H9 (cell line): ENCODE measurements at regions not wholly inside any gene's neighbourhood (a gene's known extent, or its start where the extent isn't known, plus 50 kb on each side); places are given as distances from the start of the nearest gene placed in this dataset.

Experiments
- DNase-seq: peaks from one replicate; pipeline ENCODE4 v3.0.0-alpha.2; 2017
- H2AFZ ChIP-seq: one replicate; pipeline ENCODE4 v1.6.1; 2013; ENCODE audit warnings: mild to moderate bottlenecking, low read length, control low read depth, moderate library complexity
- H2AK5ac ChIP-seq: 2 replicates; pipeline ENCODE4 v1.6.1; 2013; ENCODE audit warnings: low read length, control low read depth, mixed read lengths; ENCODE audit not compliant: insufficient read length
- H2BK120ac ChIP-seq: one replicate; pipeline ENCODE4 v1.6.1; 2013; ENCODE audit warnings: low read depth, mild to moderate bottlenecking, low read length, control low read depth, inconsistent platforms; ENCODE audit not compliant: poor library complexity, severe bottlenecking
- H2BK12ac ChIP-seq: 2 replicates; pipeline ENCODE4 v1.6.1; 2013; ENCODE audit warnings: low read length, control low read depth, mixed read lengths, low read depth; ENCODE audit not compliant: insufficient read length
- H2BK15ac ChIP-seq: 2 replicates; pipeline ENCODE4 v1.6.1; 2013; ENCODE audit warnings: low read depth, low read length, control low read depth
- H2BK20ac ChIP-seq: one replicate; pipeline ENCODE4 v1.6.1; 2013; ENCODE audit warnings: low read depth, mild to moderate bottlenecking, low read length, control low read depth, inconsistent platforms; ENCODE audit not compliant: poor library complexity, severe bottlenecking
- H2BK5ac ChIP-seq: 2 replicates; pipeline ENCODE4 v1.6.1; 2013; ENCODE audit warnings: low read length, control low read depth, mixed read lengths; ENCODE audit not compliant: insufficient read length
- H3K14ac ChIP-seq: 2 replicates; pipeline ENCODE4 v1.6.1; 2013; ENCODE audit warnings: low read length, control low read depth; ENCODE audit not compliant: insufficient read depth
- H3K18ac ChIP-seq: 2 replicates; pipeline ENCODE4 v1.6.1; 2013; ENCODE audit warnings: low read depth, mild to moderate bottlenecking, mixed read lengths, low read length, control low read depth; ENCODE audit not compliant: insufficient read length
- H3K23ac ChIP-seq: 2 replicates; pipeline ENCODE4 v1.6.1; 2013; ENCODE audit warnings: low read length, control low read depth, mixed read lengths, low read depth; ENCODE audit not compliant: insufficient read length
- H3K23me2 ChIP-seq: 2 replicates; pipeline ENCODE4 v1.6.1; 2013; ENCODE audit warnings: low read depth, mild to moderate bottlenecking, mixed read lengths, low read length, control low read depth; ENCODE audit not compliant: insufficient read length, poor library complexity, severe bottlenecking
- H3K27ac ChIP-seq: 2 replicates; pipeline ENCODE4 v1.5.1; 2013; ENCODE audit warnings: low read length, control low read depth, mixed read lengths, low read depth; ENCODE audit not compliant: insufficient read length
- H3K27me3 ChIP-seq: 2 replicates; pipeline ENCODE4 v1.6.1; 2013; ENCODE audit warnings: low read length, control low read depth, inconsistent platforms; ENCODE audit not compliant: insufficient read depth
- H3K4ac ChIP-seq: 2 replicates; pipeline ENCODE4 v1.6.1; 2013; ENCODE audit warnings: low read depth, mild to moderate bottlenecking, control low read depth, inconsistent platforms, low read length, moderate library complexity
- H3K4me1 ChIP-seq: 2 replicates; pipeline ENCODE4 v1.6.1; 2013; ENCODE audit warnings: low read length, control low read depth, inconsistent platforms; ENCODE audit not compliant: insufficient read depth
- H3K4me2 ChIP-seq: 2 replicates; pipeline ENCODE4 v1.6.1; 2013; ENCODE audit warnings: low read length, control low read depth, mixed read lengths; ENCODE audit not compliant: insufficient read length, insufficient read depth
- H3K56ac ChIP-seq: 2 replicates; pipeline ENCODE4 v1.6.1; 2013; ENCODE audit warnings: low read depth, mild to moderate bottlenecking, mixed read lengths, low read length, control low read depth; ENCODE audit not compliant: insufficient read length
- H3K79me1 ChIP-seq: 2 replicates; pipeline ENCODE4 v1.6.1; 2013; ENCODE audit warnings: low read depth, mild to moderate bottlenecking, moderate library complexity, low read length, control low read depth, inconsistent platforms; ENCODE audit not compliant: insufficient read depth, poor library complexity, severe bottlenecking
- H3K79me2 ChIP-seq: 2 replicates; pipeline ENCODE4 v1.6.1; 2013; ENCODE audit warnings: low read length, control low read depth, inconsistent platforms; ENCODE audit not compliant: insufficient read depth
- H3K9ac ChIP-seq: 2 replicates; pipeline ENCODE4 v1.6.1; 2013; ENCODE audit warnings: low read length, control low read depth, mixed read lengths; ENCODE audit not compliant: insufficient read length; ENCODE audit errors: extremely low read depth
- H3K9me3 ChIP-seq: one replicate; pipeline ENCODE4 v1.6.1; 2013; ENCODE audit warnings: low read depth, low read length, inconsistent platforms; ENCODE audit not compliant: control insufficient read depth
- H3T11ph ChIP-seq: one replicate; pipeline ENCODE4 v1.6.1; 2013; ENCODE audit warnings: mild to moderate bottlenecking, low read length, control low read depth, inconsistent platforms
- H4K20me1 ChIP-seq: one replicate; pipeline ENCODE4 v1.6.1; 2013; ENCODE audit not compliant: control insufficient read depth, insufficient read length, insufficient read depth
- H4K5ac ChIP-seq: 2 replicates; pipeline ENCODE4 v1.6.1; 2013; ENCODE audit warnings: low read depth, mild to moderate bottlenecking, mixed read lengths, low read length, control low read depth; ENCODE audit not compliant: insufficient read length
- H4K8ac ChIP-seq: replicated peaks from 2 replicates; pipeline ENCODE4 v1.6.1; 2013; ENCODE audit warnings: low read length, control low read depth, mixed read lengths, low read depth; ENCODE audit not compliant: insufficient read length
- H4K91ac ChIP-seq: 2 replicates; pipeline ENCODE4 v1.6.1; 2013; ENCODE audit warnings: low read depth, mild to moderate bottlenecking, moderate library complexity, mixed read lengths, low read length, control low read depth; ENCODE audit not compliant: insufficient read length
- H3K27ac Mint-ChIP-seq, 3 experiments: 2 replicates in 2 of 3; 3 replicates in 1 of 3; pipeline ENCODE4 v1.8.0; 2020 to 2021; ENCODE audit warnings: mixed read lengths in 3 of 3, mild to moderate bottlenecking in 1 of 3, moderate library complexity in 1 of 3
- H3K27me3 Mint-ChIP-seq: 2 replicates; pipeline ENCODE4 v1.8.0; 2021; ENCODE audit warnings: low read depth, mild to moderate bottlenecking, moderate library complexity, mixed read lengths
- H3K36me3 Mint-ChIP-seq, 3 experiments: 2 replicates in 2 of 3; 3 replicates in 1 of 3; pipeline ENCODE4 v1.8.0; 2020 to 2021; ENCODE audit warnings: low read depth in 3 of 3, mixed read lengths in 3 of 3; ENCODE audit not compliant: insufficient read depth in 1 of 3
- H3K4me1 Mint-ChIP-seq, 2 experiments: 2 replicates each; pipeline ENCODE4 v1.8.0; 2020; ENCODE audit warnings: mixed read lengths in 2 of 2
- H3K4me3 Mint-ChIP-seq, 2 experiments: 2 replicates in 1 of 2; 3 replicates in 1 of 2; pipeline ENCODE4 v1.8.0; 2020 to 2021; ENCODE audit warnings: mild to moderate bottlenecking in 2 of 2, mixed read lengths in 2 of 2, moderate library complexity in 1 of 2
- H3K9me3 Mint-ChIP-seq, 2 experiments: 2 replicates in 1 of 2; 3 replicates in 1 of 2; pipeline ENCODE4 v1.8.0; 2020; ENCODE audit warnings: mild to moderate bottlenecking in 2 of 2, mixed read lengths in 2 of 2, moderate library complexity in 1 of 2
- CTCF ChIP-seq: fragments of 200-600 bp; sonication (generic); conservative IDR thresholded peaks from 3 replicates; pipeline ENCODE4 v1.8.0; 2021; ENCODE audit warnings: antibody characterized with exemption, mild to moderate bottlenecking
- WGBS: extraction: QIAGEN DNeasy Blood & Tissue Kit; methylation state at CpG from one replicate; pipeline ENCODE4 v1.1.7; 2013; ENCODE audit warnings: missing lambda C conversion rate, low lambda C conversion rate, mixed read lengths; ENCODE audit not compliant: insufficient read length; ENCODE audit errors: extremely low coverage; 5-methylcytosine and 5-hydroxymethylcytosine counted together

GRCh38 chr2:177118636-177119035, 94.0 kb upstream of the HNRNPA3 start:
- H3K27ac ChIP-seq = no peak overlapping the region
- H4K91ac ChIP-seq = no peak overlapping the region
- WGBS = no CpG with 5 or more reads among the region's 2 CpGs
- H3K79me2 ChIP-seq = no peaks in the 10 kb centered on the region
- Mint-ChIP-seq H3K27me3 (no peaks in the 10 kb centered on the region; the same call in 1 of the 2 replicates), H3K36me3 (no peaks in the 10 kb centered on the region), H3K27ac (no peak overlapping the region), H3K4me1 (peaks cover 6 to 11% of the 10 kb centered on the region in 2 experiments), H3K9me3 (no peaks in the 10 kb centered on the region), H3K4me3 (no peak overlapping the region)
- no peak overlapping the region for H3K14ac ChIP-seq
- H3K23me2 ChIP-seq = no peaks in the 10 kb centered on the region
- no peaks in the 10 kb centered on the region for H3K79me1 ChIP-seq
- H3K9me3 ChIP-seq = no peaks in the 10 kb centered on the region
- no peak overlapping the region for H3K18ac ChIP-seq
- H2BK12ac ChIP-seq = no peak overlapping the region
- no peak for TF ChIP-seq CTCF
- H2BK120ac ChIP-seq = no peak overlapping the region
- no peak overlapping the region for H3T11ph ChIP-seq
- H2AFZ ChIP-seq = no peak overlapping the region
- no peak overlapping the region for H2BK15ac ChIP-seq
- H3K4me2 ChIP-seq = no peak overlapping the region
- DNase-seq = peak; percentile 76
- H2BK5ac ChIP-seq = no peak overlapping the region
- no peaks in the 10 kb centered on the region for H3K4me1 ChIP-seq
- no peak overlapping the region for H3K23ac ChIP-seq
- no peak overlapping the region for H3K56ac ChIP-seq
- no peak overlapping the region for H4K8ac ChIP-seq
- no peak overlapping the region for H4K5ac ChIP-seq
- H2BK20ac ChIP-seq = no peak overlapping the region
- no peak overlapping the region for H2AK5ac ChIP-seq
- H4K20me1 ChIP-seq = no peaks in the 10 kb centered on the region
- no peaks in the 10 kb centered on the region for H3K27me3 ChIP-seq
- H3K9ac ChIP-seq = no peak overlapping the region
- H3K4ac ChIP-seq = no peak overlapping the region
